CD4-positive, CD25-positive, alpha-beta regulatory T cell (primary cell): ENCODE measurements at regions not wholly inside any gene's neighbourhood (a gene's known extent, or its start where the extent isn't known, plus 50 kb on each side); places are given as distances from the start of the nearest gene placed in this dataset.
"Not testable (repeated sequence)": the region's sequence is repeated elsewhere in the genome, so short reads cannot be mapped to it uniquely, and the experiment has no call there.

ENCODE experiments used
- ATAC-seq, 2 donors: fragments of 150-1000 bp; cut with Tn5 transposase; one replicate each; pipeline ENCODE4 v1.10.0; 2021; ENCODE audit warnings: low read depth in 2 of 2, moderate number of reproducible peaks in 2 of 2, moderate library complexity in 1 of 2
- DNase-seq, 3 donors: peaks; one replicate each; pipeline versions ENCODE4 v3.0.0 to v3.0.0-alpha.2; 2012 to 2022; ENCODE audit warnings: mixed read lengths in 1 of 3
- H3K27ac ChIP-seq: one replicate; pipeline ENCODE4 v1.7.0; 2013; ENCODE audit warnings: mild to moderate bottlenecking, low read length; ENCODE audit not compliant: insufficient read depth, poor library complexity, severe bottlenecking
- H3K27me3 ChIP-seq: one replicate; pipeline ENCODE4 v1.7.0; 2013; ENCODE audit warnings: low read length; ENCODE audit not compliant: control insufficient read depth, insufficient read depth
- H3K36me3 ChIP-seq: one replicate; pipeline ENCODE4 v1.7.0; 2013; ENCODE audit warnings: mild to moderate bottlenecking, low read length, moderate library complexity; ENCODE audit not compliant: control insufficient read depth, insufficient read depth
- H3K4me1 ChIP-seq: 2 replicates; pipeline ENCODE4 v1.7.0; 2013; ENCODE audit warnings: mild to moderate bottlenecking, low read length; ENCODE audit not compliant: insufficient read depth, control insufficient read depth, poor library complexity, severe bottlenecking
- H3K4me3 ChIP-seq: one replicate; pipeline ENCODE4 v1.7.0; 2013; ENCODE audit warnings: low read depth, mild to moderate bottlenecking, low read length, moderate library complexity
- H3K9me3 ChIP-seq, 2 experiments: 1 replicate in 1 of 2; 2 replicates in 1 of 2; pipeline ENCODE4 v1.7.0; 2013; ENCODE audit warnings: low read length in 2 of 2, mild to moderate bottlenecking in 1 of 2, moderate library complexity in 1 of 2; ENCODE audit not compliant: control insufficient read depth in 2 of 2
- H3K27ac Mint-ChIP-seq, 3 donors: one replicate each; pipeline ENCODE4 v1.8.0; 2020 to 2022; ENCODE audit warnings: mild to moderate bottlenecking in 3 of 3, mixed read lengths in 3 of 3, moderate library complexity in 2 of 3
- H3K27me3 Mint-ChIP-seq: one replicate; pipeline ENCODE4 v1.8.0; 2022; ENCODE audit warnings: mild to moderate bottlenecking, mixed read lengths
- H3K36me3 Mint-ChIP-seq: one replicate; pipeline ENCODE4 v1.8.0; 2020; ENCODE audit warnings: mixed read lengths
- H3K4me1 Mint-ChIP-seq, 4 donors: one replicate each; pipeline ENCODE4 v1.8.0; 2020 to 2022; ENCODE audit warnings: mixed read lengths in 4 of 4, mild to moderate bottlenecking in 1 of 4
- H3K4me3 Mint-ChIP-seq, 4 donors: one replicate each; pipeline ENCODE4 v1.8.0; 2020 to 2022; ENCODE audit warnings: mild to moderate bottlenecking in 4 of 4, mixed read lengths in 4 of 4, moderate library complexity in 3 of 4
- H3K9me3 Mint-ChIP-seq, 7 donors: one replicate each; pipeline ENCODE4 v1.8.0; 2020 to 2022; ENCODE audit warnings: mixed read lengths in 7 of 7, mild to moderate bottlenecking in 3 of 7, moderate library complexity in 2 of 7

DNA sequence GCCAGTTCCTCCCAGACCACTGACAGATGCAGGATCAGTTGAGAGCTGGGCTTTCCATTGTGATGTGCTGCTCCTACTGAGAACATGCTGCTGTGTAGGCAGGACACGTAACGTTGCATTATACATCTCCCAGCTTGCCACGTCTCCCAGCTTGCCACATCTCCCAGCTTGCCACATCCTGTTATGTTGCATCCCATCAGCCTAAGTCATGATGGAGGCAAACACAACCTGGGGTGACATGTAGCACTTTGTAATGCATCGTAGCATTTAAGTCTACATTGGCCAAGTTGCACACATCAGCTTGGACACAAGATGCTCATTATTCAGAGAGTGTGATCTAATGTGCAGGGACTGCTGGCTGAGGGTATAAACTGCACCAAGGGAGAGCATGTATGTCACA is 73.3 kb upstream of the CHCHD3 start:
- H3K36me3 Mint-ChIP-seq = no peaks in the 10 kb centered on the region
- Histone ChIP-seq H3K27me3 (peaks cover 2% of the 10 kb centered on the region), H3K9me3 (no peaks in the 10 kb centered on the region), H3K36me3 (no peaks in the 10 kb centered on the region), H3K4me3 (no peak overlapping the region), H3K4me1 (no peaks in the 10 kb centered on the region), H3K27ac (no peak overlapping the region)
- no peak for ATAC-seq
- peaks cover 0 to 5% (median 0%) of the 10 kb centered on the region in 4 donors for H3K4me1 Mint-ChIP-seq
- H3K27ac Mint-ChIP-seq = no peak overlapping the region
- no peak for DNase-seq
- H3K4me3 Mint-ChIP-seq = no peak overlapping the region
- peaks cover 5% of the 10 kb centered on the region for H3K27me3 Mint-ChIP-seq
- H3K9me3 Mint-ChIP-seq = peaks cover 0 to 5% (median 0%) of the 10 kb centered on the region in 7 donors

DNA sequence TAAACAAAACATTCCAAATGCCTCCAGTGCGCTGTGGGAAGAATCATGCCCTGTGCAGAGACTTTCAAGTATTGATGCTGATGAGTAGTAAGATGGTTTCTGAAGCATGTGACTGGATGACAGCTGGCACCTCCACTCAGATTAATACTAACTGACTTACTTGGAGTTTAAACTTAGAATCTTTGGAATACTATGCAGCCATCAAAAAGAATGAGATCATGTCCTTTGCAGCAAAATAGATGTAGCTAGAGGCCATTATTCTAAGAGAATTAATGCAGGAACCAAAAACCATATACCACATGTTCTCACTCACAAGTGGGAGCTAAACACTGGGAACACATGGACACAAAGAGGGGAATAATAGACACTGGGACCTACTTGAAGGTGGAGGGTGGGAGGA is 73.8 kb upstream of the CHCHD3 start:
- no peaks in the 10 kb centered on the region for H3K36me3 ChIP-seq
- no peaks in the 10 kb centered on the region for H3K4me1 ChIP-seq
- no peaks in the 10 kb centered on the region for H3K9me3 ChIP-seq
- no peak overlapping the region for H3K27ac ChIP-seq
- no peaks in the 10 kb centered on the region for H3K36me3 Mint-ChIP-seq
- H3K4me1 Mint-ChIP-seq = peaks cover 0 to 5% (median 0%) of the 10 kb centered on the region in 4 donors
- no peak overlapping the region for H3K4me3 ChIP-seq
- peaks cover 0 to 5% (median 0%) of the 10 kb centered on the region in 7 donors for H3K9me3 Mint-ChIP-seq
- peaks cover 2% of the 10 kb centered on the region for H3K27me3 ChIP-seq
- H3K4me3 Mint-ChIP-seq = no peak overlapping the region
- no peak for DNase-seq
- no peak overlapping the region for H3K27ac Mint-ChIP-seq
- ATAC-seq = no peak
- peaks cover 5% of the 10 kb centered on the region for H3K27me3 Mint-ChIP-seq

DNA sequence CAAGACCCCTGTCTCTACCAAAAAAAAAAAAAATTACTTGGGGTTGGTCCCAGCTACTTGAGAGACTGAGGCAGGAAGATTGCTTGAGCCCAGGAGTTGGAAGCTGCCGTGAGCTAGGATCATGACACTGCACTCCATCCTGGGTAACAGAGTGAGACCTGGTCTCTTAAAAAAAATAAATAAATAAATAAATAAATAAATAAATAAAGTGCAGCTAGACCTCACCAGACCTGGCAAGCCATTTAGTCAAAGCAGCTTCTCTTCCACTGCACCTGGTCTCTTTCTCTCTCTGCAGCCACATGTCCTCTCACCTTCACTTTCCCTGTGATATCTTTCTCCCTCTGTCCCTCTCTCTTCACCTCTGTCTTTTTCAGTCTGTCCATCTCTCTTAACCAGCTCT is 75.2 kb upstream of the CHCHD3 start:
- Histone ChIP-seq H3K27ac (no peak overlapping the region), H3K36me3 (no peaks in the 10 kb centered on the region), H3K4me1 (no peaks in the 10 kb centered on the region), H3K27me3 (peaks cover 5% of the 10 kb centered on the region), H3K9me3 (no peaks in the 10 kb centered on the region), H3K4me3 (no peak overlapping the region)
- no peaks in the 10 kb centered on the region for H3K36me3 Mint-ChIP-seq
- peaks cover 0 to 5% (median 0%) of the 10 kb centered on the region in 7 donors for H3K9me3 Mint-ChIP-seq
- no peak overlapping the region for H3K4me3 Mint-ChIP-seq
- H3K4me1 Mint-ChIP-seq = peaks cover 0 to 4% (median 0%) of the 10 kb centered on the region in 4 donors
- no peaks in the 10 kb centered on the region for H3K27me3 Mint-ChIP-seq
- no peak overlapping the region for H3K27ac Mint-ChIP-seq
- ATAC-seq = no peak
- DNase-seq = no peak

DNA sequence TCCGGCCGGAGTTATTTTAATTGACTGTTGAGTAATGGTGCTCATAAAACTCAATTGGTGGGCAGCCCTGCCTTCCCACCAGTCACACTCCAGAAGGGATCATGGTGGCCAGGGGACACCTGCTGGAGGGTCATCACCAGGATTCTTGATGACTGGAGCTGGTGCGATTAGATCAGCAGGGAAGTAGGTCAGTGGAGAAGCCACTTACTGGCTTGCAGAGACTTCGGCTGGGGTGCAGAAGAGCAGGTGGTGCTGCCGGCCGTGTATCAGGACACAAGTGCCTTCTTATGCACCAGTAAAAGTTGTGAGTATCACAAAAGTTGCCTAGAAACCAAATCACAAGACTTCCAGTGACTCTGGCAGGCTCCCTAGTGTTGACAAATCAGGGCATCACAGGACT is 82.6 kb upstream of the CHCHD3 start:
- H3K4me1 Mint-ChIP-seq = no peaks in the 10 kb centered on the region
- H3K36me3 ChIP-seq = no peaks in the 10 kb centered on the region
- no peak overlapping the region for H3K4me3 ChIP-seq
- peaks cover 5% of the 10 kb centered on the region for H3K27me3 ChIP-seq
- H3K4me3 Mint-ChIP-seq = no peak overlapping the region
- ATAC-seq = no peak
- no peaks in the 10 kb centered on the region for H3K36me3 Mint-ChIP-seq
- H3K27ac Mint-ChIP-seq = no peak overlapping the region
- no peak overlapping the region for H3K27ac ChIP-seq
- H3K9me3 ChIP-seq = no peaks in the 10 kb centered on the region
- H3K9me3 Mint-ChIP-seq = peaks cover 0 to 3% (median 0%) of the 10 kb centered on the region in 7 donors
- no peak for DNase-seq
- H3K27me3 Mint-ChIP-seq = peaks cover 18% of the 10 kb centered on the region
- H3K4me1 ChIP-seq = no peaks in the 10 kb centered on the region

DNA sequence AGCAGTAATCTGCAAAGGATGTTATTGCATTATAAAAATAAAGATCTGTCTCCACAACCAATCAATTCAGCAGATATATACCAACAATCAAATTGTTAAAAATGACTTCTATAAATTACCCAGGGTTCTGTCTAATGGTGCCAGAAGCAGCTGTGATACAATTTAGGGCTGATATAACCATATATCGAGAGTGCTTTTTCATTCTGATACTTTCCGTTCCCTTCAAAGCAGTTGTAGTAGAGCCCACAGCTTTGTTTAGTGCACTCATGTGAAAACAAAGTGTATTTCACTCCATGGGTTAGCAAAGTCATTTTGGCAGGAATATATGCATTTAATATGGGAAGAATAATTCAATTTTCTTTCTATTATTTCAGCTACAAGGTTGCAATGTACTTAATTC is 83.1 kb upstream of the CHCHD3 start:
- Histone ChIP-seq H3K27ac (no peak overlapping the region), H3K27me3 (peaks cover 5% of the 10 kb centered on the region), H3K4me1 (no peaks in the 10 kb centered on the region), H3K9me3 (no peaks in the 10 kb centered on the region), H3K36me3 (no peaks in the 10 kb centered on the region), H3K4me3 (no peak overlapping the region)
- H3K27ac Mint-ChIP-seq = no peak overlapping the region
- H3K4me1 Mint-ChIP-seq = no peaks in the 10 kb centered on the region
- ATAC-seq (no peak), DNase-seq (no peak)
- H3K9me3 Mint-ChIP-seq = peaks cover 0 to 3% (median 0%) of the 10 kb centered on the region in 7 donors
- H3K4me3 Mint-ChIP-seq = no peak overlapping the region
- H3K27me3 Mint-ChIP-seq = peaks cover 18% of the 10 kb centered on the region
- no peaks in the 10 kb centered on the region for H3K36me3 Mint-ChIP-seq

DNA sequence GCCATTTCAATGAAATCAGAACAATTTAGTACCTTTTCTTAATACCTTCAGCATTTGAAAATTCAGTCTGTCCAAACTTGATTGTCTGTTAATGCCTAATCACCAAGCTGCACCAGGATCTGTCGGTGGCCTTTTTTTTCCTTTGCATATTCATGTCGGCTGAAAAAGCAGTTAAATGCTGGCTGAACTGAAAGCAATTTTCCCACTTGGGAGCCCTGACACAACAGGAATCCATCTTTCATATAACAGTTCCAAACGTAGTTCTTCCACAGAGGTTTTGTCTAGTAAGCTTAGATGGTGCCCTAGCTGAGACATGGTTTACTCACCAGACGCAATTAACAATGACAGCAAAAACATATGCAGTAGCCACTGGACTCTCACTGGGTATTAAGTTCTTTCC is 83.6 kb upstream of the CHCHD3 start:
- Histone ChIP-seq H3K4me1 (no peaks in the 10 kb centered on the region), H3K36me3 (no peaks in the 10 kb centered on the region), H3K27ac (no peak overlapping the region), H3K9me3 (no peaks in the 10 kb centered on the region), H3K27me3 (peaks cover 5% of the 10 kb centered on the region), H3K4me3 (no peak overlapping the region)
- Mint-ChIP-seq H3K9me3 (peaks cover 0 to 3% (median 0%) of the 10 kb centered on the region in 7 donors), H3K36me3 (no peaks in the 10 kb centered on the region), H3K4me3 (no peak overlapping the region), H3K27ac (no peak overlapping the region), H3K4me1 (no peaks in the 10 kb centered on the region), H3K27me3 (peaks cover 18% of the 10 kb centered on the region)
- no peak for DNase-seq
- no peak for ATAC-seq

DNA sequence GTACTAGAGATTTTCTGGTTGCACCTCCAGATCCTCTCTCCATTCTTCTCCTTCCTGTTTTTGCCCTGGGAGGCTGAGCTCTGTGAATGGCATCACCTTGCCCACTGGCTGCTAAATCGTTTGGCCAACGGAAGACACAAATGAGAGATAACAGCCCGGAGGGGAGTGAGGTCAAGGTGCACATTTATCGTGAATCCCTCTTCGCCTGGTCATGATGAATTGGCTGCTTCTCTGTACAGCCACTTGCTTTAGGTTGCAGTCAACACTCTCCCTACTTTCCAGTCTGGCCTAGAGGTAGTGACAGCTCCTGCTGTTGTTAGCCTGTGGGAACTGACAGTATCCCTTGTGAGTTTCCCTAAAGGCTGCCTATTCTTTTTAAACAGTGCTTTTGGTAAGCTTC is 85.4 kb upstream of the CHCHD3 start:
- H3K9me3 ChIP-seq = no peaks in the 10 kb centered on the region
- H3K4me3 ChIP-seq = no peak overlapping the region
- H3K27ac ChIP-seq = no peak overlapping the region
- no peaks in the 10 kb centered on the region for H3K36me3 Mint-ChIP-seq
- peaks cover 2% of the 10 kb centered on the region for H3K27me3 ChIP-seq
- no peaks in the 10 kb centered on the region for H3K4me1 Mint-ChIP-seq
- H3K9me3 Mint-ChIP-seq = peaks cover 0 to 3% (median 0%) of the 10 kb centered on the region in 7 donors
- no peak overlapping the region for H3K27ac Mint-ChIP-seq
- ATAC-seq = no peak
- H3K4me3 Mint-ChIP-seq = no peak overlapping the region
- H3K4me1 ChIP-seq = no peaks in the 10 kb centered on the region
- no peak for DNase-seq
- H3K36me3 ChIP-seq = no peaks in the 10 kb centered on the region
- H3K27me3 Mint-ChIP-seq = peaks cover 18% of the 10 kb centered on the region

DNA sequence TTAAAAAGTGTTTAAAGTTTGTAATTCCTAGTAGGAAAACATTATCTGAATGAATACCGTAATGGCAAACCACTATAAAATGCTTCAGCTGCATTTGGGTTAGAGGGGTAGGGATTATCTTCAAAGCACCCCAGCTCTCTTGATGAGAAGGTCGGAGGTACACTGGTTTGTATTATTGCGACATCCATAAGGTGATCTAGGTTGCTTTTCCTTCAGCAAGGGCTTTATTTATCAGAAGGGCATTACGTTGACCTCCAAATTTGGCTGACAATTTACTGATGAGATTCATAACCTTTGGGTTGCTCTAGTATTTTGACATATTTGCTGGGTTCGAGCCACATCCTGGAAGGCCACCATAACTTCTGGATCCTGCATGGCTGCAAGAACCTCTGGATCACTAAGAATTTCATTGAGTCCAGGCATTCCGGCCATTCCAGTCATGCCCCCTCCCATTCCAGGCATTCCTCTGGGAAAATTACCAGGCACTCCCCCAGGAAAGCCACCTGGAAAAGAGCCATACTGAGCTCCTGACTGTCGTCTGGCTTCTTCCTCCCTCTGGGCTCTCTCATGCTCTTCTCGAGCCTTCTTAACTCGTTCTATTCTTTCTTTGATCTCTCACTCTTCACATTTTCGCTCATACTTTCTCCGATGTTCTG is 83.6 kb upstream of the EXOC4 start:
- H3K27ac ChIP-seq = not testable (repeated sequence)

More for the DNA sequence above, 83.6 kb upstream of the EXOC4 start:
- not testable (repeated sequence) for ATAC-seq, H3K27me3 ChIP-seq, H3K9me3 Mint-ChIP-seq, H3K4me3 Mint-ChIP-seq, H3K9me3 ChIP-seq, H3K4me3 ChIP-seq, H3K4me1 Mint-ChIP-seq, H3K36me3 Mint-ChIP-seq, H3K4me1 ChIP-seq, DNase-seq, H3K36me3 ChIP-seq, H3K27ac Mint-ChIP-seq
- H3K27me3 Mint-ChIP-seq = peaks cover 23% of the 10 kb centered on the region
